ENCODE measurements at regions not wholly inside any gene's neighbourhood (a gene's known extent, or its start where the extent isn't known, plus 50 kb on each side); places are given as distances from the start of the nearest gene placed in this dataset.

DNA sequence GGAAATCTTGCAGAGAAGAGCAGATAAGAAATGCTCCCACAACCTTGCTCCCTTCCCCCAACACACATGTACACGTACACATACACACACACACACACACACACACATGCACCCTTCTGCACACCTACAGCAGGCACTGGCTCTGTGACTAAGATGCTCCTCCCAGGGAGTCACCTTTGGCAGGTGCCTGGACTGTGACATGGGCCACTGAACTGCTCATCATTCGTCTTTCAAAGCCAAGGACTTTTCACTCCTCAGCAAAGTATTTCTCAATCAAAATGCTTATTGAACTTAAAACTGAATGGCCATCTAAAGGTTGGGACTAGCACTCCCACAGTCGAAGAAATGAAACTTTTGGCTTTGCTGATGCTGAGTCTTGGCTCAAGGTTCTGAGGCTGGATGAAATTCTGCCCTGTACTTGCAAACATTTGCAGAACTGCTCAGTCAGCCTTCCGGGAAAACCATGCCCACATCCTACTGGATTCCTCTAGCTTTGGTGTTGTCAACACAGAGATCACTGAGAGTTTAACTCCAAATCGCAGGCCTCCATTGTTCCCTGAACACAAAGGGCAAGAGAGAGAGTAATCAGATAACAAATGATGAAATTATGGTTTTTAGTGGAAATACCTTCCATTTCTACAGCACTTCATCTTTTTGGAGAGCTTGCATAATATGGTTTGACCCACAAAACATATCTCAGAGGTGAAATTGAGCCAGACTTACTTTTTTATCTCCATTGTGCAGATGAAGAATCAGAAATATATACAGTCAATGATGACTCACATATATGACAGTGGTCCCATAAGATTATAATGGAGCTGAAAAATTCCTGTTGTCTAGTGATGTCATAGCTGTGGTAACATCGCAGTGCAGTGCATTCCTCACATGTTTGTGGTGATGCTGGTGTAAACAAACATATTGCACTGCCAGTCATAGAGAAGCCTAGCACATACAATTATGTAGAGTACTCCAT is 72.4 kb upstream of the BCAR3 start:
- no peaks in the 10 kb centered on the region for H3K9me3 ChIP-seq
- H3K27ac ChIP-seq, result no peak overlapping the region
- peaks cover 0 to 28% of the 10 kb centered on the region in 2 donors for H3K4me1 ChIP-seq
- TF ChIP-seq, protein P1, sequence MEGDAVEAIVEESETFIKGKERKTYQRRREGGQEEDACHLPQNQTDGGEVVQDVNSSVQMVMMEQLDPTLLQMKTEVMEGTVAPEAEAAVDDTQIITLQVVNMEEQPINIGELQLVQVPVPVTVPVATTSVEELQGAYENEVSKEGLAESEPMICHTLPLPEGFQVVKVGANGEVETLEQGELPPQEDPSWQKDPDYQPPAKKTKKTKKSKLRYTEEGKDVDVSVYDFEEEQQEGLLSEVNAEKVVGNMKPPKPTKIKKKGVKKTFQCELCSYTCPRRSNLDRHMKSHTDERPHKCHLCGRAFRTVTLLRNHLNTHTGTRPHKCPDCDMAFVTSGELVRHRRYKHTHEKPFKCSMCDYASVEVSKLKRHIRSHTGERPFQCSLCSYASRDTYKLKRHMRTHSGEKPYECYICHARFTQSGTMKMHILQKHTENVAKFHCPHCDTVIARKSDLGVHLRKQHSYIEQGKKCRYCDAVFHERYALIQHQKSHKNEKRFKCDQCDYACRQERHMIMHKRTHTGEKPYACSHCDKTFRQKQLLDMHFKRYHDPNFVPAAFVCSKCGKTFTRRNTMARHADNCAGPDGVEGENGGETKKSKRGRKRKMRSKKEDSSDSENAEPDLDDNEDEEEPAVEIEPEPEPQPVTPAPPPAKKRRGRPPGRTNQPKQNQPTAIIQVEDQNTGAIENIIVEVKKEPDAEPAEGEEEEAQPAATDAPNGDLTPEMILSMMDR (IDR thresholded peaks at IDR 0.05), result no peak
- H3K36me3 ChIP-seq, result no peaks in the 10 kb centered on the region
- no peak overlapping the region for H3K4me3 ChIP-seq
- no peak for DNase-seq (ENCODE audit: low spot score)
- no peaks in the 10 kb centered on the region for H3K27me3 ChIP-seq

GRCh38 chr1:93751377-93752250 is 70.0 kb upstream of the BCAR3 start:
- Histone ChIP-seq H3K9me3 (peaks cover 0 to 5% of the 10 kb centered on the region in 2 donors), H3K27me3 (no peaks in the 10 kb centered on the region), H3K27ac (peak overlapping the region; percentile 10 to 59), H3K4me1 (peaks cover 0 to 27% of the 10 kb centered on the region in 2 donors), H3K4me3 (no peak overlapping the region), H3K36me3 (no peaks in the 10 kb centered on the region)
- TF ChIP-seq, protein P1 (IDR thresholded peaks at IDR 0.05), result no peak
- DNase-seq (ENCODE audit: low spot score), result no peak

DNA sequence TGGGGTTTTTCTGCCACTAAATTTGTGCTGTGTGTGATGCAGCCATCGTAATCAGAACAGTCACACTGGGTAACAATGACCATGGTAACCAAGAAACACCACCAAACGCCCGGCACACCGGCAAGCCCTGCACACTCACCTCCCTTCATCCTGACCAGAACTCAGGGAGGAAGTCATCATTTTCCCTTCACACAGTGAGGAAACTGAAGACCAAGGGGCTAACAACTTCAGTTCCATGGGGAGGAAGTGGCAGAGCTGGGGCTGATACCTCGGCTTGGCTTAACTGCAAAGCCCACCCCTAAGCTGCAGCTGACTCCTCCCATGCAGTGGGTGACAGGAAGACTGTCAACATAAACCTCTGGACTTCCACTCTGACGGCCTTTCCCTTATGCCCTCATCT is 69.3 kb upstream of the BCAR3 start:
- Histone ChIP-seq H3K4me3 (no peak overlapping the region), H3K36me3 (no peaks in the 10 kb centered on the region), H3K27ac (no peak overlapping the region), H3K4me1 (peaks cover 0 to 27% of the 10 kb centered on the region in 2 donors), H3K27me3 (no peaks in the 10 kb centered on the region), H3K9me3 (peaks cover 0 to 5% of the 10 kb centered on the region in 2 donors)
- TF ChIP-seq, protein P1 (IDR thresholded peaks at IDR 0.05), result no peak
- no peak for DNase-seq (ENCODE audit: low spot score)

- Histone ChIP-seq H3K27ac (no peak overlapping the region), H3K27me3 (no peaks in the 10 kb centered on the region), H3K9me3 (peaks cover 0 to 5% of the 10 kb centered on the region in 2 donors), H3K4me1 (peaks cover 0 to 27% of the 10 kb centered on the region in 2 donors), H3K36me3 (no peaks in the 10 kb centered on the region), H3K4me3 (no peak overlapping the region)
- TF ChIP-seq, protein P1 (IDR thresholded peaks at IDR 0.05), result no peak
- no peak for DNase-seq (ENCODE audit: low spot score)
Observed at GRCh38 chr1:93749894-93750301, 68.3 kb upstream of the BCAR3 start.

- H3K36me3 ChIP-seq, result no peaks in the 10 kb centered on the region
- no peaks in the 10 kb centered on the region for H3K27me3 ChIP-seq
- TF ChIP-seq, protein P1 (IDR thresholded peaks at IDR 0.05), result no peak
- H3K27ac ChIP-seq, result no peak overlapping the region
- no peak for DNase-seq (ENCODE audit: low spot score)
- no peak overlapping the region for H3K4me3 ChIP-seq
- peaks cover 0 to 27% of the 10 kb centered on the region in 2 donors for H3K4me1 ChIP-seq
- H3K9me3 ChIP-seq, result peaks cover 0 to 5% of the 10 kb centered on the region in 2 donors
Observed at GRCh38 chr1:93749487-93749886, 67.8 kb upstream of the BCAR3 start.
